Upper lobe of right lung (tissue), 1 donor: ENCODE measurements at regions not wholly inside any gene's neighbourhood (a gene's known extent, or its start where the extent isn't known, plus 50 kb on each side); places are given as distances from the start of the nearest gene placed in this dataset.
A peak's percentile ranks its signal among the peaks of the same experiment; 100 is the strongest.

ENCODE experiments used
- ATAC-seq: fragments of 200-7000 bp; cut with Tn5 transposase; one replicate; pipeline ENCODE4 v1.9.1; 2020; ENCODE audit warnings: mild to moderate bottlenecking, moderate library complexity
- DNase-seq: peaks from one replicate; pipeline ENCODE4 v3.0.0-alpha.2; 2020
- H3K27ac ChIP-seq: fragments of 200-600 bp; one replicate; pipeline ENCODE4 v1.8.0; 2022
- H3K27me3 ChIP-seq: fragments of 200-600 bp; one replicate; pipeline ENCODE4 v1.8.0; 2022; ENCODE audit warnings: mild to moderate bottlenecking
- H3K36me3 ChIP-seq: fragments of 200-600 bp; one replicate; pipeline ENCODE4 v1.8.0; 2022
- H3K4me1 ChIP-seq: fragments of 200-600 bp; one replicate; pipeline ENCODE4 v1.8.0; 2022
- H3K4me3 ChIP-seq: fragments of 200-600 bp; one replicate; pipeline ENCODE4 v1.8.0; 2022; ENCODE audit warnings: mild to moderate bottlenecking
- H3K9me3 ChIP-seq: fragments of 200-600 bp; one replicate; pipeline ENCODE4 v1.8.0; 2022
- CTCF ChIP-seq: fragments of 200-600 bp; IDR thresholded peaks from one replicate; pipeline ENCODE4 v1.8.0; 2022; ENCODE audit warnings: antibody characterized with exemption
- intact Hi-C: fragments of 100-400 bp; cut with DNase I; formaldehyde crosslinking; loops from one replicate; pipeline ENCODE4 v1.11.0; 2022
- donor health status: DM: no; HTN: yes; CAD: no; lungs with severe emphysema.

GRCh38 chr6:113476937-113477839, 380.0 kb upstream of the MARCKS start:
- H3K27ac ChIP-seq: no peak overlapping the region
- intact Hi-C loops: no loop called here
- no peaks in the 10 kb centered on the region for H3K27me3 ChIP-seq
- H3K4me3 ChIP-seq: no peak overlapping the region
- H3K9me3 ChIP-seq: no peaks in the 10 kb centered on the region
- H3K36me3 ChIP-seq: no peaks in the 10 kb centered on the region
- DNase-seq (no peak), ATAC-seq (no peak)
- H3K4me1 ChIP-seq: no peaks in the 10 kb centered on the region
- TF ChIP-seq CTCF: no peak

- ATAC-seq (no peak), DNase-seq (no peak)
- Histone ChIP-seq H3K36me3 (no peaks in the 10 kb centered on the region), H3K27me3 (no peaks in the 10 kb centered on the region), H3K9me3 (no peaks in the 10 kb centered on the region), H3K4me3 (no peak overlapping the region), H3K4me1 (no peaks in the 10 kb centered on the region), H3K27ac (no peak overlapping the region)
- no peak for TF ChIP-seq CTCF
- intact Hi-C loops: no loop called here
These were observed 376.5 kb upstream of the MARCKS start for GRCh38 chr6:113480616-113481015.

GRCh38 chr6:113481458-113481857, 375.7 kb upstream of the MARCKS start:
- Histone ChIP-seq H3K4me1 (no peaks in the 10 kb centered on the region), H3K27me3 (no peaks in the 10 kb centered on the region), H3K27ac (no peak overlapping the region), H3K36me3 (no peaks in the 10 kb centered on the region), H3K9me3 (no peaks in the 10 kb centered on the region), H3K4me3 (no peak overlapping the region)
- peak; percentile 20 for ATAC-seq
- DNase-seq: no peak
- TF ChIP-seq CTCF: no peak
- intact Hi-C loops: no loop called here

GRCh38 chr6:113481910-113482309, 375.2 kb upstream of the MARCKS start:
- H3K4me3 ChIP-seq: no peak overlapping the region
- ATAC-seq: no peak
- intact Hi-C loops: no loop called here

GRCh38 chr6:113482771-113483170, 374.4 kb upstream of the MARCKS start:
- no peak overlapping the region for H3K4me3 ChIP-seq
- H3K27me3 ChIP-seq: no peaks in the 10 kb centered on the region
- no peak overlapping the region for H3K27ac ChIP-seq
- no peaks in the 10 kb centered on the region for H3K9me3 ChIP-seq
- TF ChIP-seq CTCF: no peak
- H3K4me1 ChIP-seq: no peaks in the 10 kb centered on the region
- intact Hi-C loops: no loop called here
- H3K36me3 ChIP-seq: no peaks in the 10 kb centered on the region
- no peak for DNase-seq
- no peak for ATAC-seq

More at GRCh38 chr6:113481910-113482309, 375.2 kb upstream of the MARCKS start:
- H3K4me1 ChIP-seq: no peaks in the 10 kb centered on the region
- DNase-seq: no peak
- no peaks in the 10 kb centered on the region for H3K27me3 ChIP-seq
- no peaks in the 10 kb centered on the region for H3K36me3 ChIP-seq
- H3K9me3 ChIP-seq: no peaks in the 10 kb centered on the region
- no peak for TF ChIP-seq CTCF
- H3K27ac ChIP-seq: no peak overlapping the region
